RWPE2 (cell line): ENCODE measurements at regions not wholly inside any gene's neighbourhood (a gene's known extent, or its start where the extent isn't known, plus 50 kb on each side); places are given as distances from the start of the nearest gene placed in this dataset.

ENCODE experiments used
- ATAC-seq: fragments of 200-7000 bp; cut with Tn5 transposase; 3 replicates; pipeline ENCODE4 v1.9.1; 2021; ENCODE audit warnings: low read depth
- DNase-seq: peaks from one replicate; pipeline ENCODE4 v3.0.0-alpha.2; 2020; ENCODE audit warnings: low spot score
- H3K27ac ChIP-seq: fragments of 450-650 bp; 2 replicates; pipeline ENCODE4 v1.5.1; 2017; ENCODE audit warnings: mild to moderate bottlenecking; ENCODE audit not compliant: poor library complexity, severe bottlenecking
- H3K27me3 ChIP-seq: fragments of 250-450 bp; sonication (Bioruptor Pico); 2 replicates; pipeline ENCODE4 v1.5.1; 2021; ENCODE audit warnings: mild to moderate bottlenecking, moderate library complexity; ENCODE audit not compliant: insufficient read depth, poor library complexity, severe bottlenecking
- H3K36me3 ChIP-seq: fragments of 250-450 bp; sonication (Bioruptor Pico); 2 replicates; pipeline ENCODE4 v1.5.1; 2020; ENCODE audit warnings: low read depth, mild to moderate bottlenecking, moderate library complexity
- H3K4me1 ChIP-seq: fragments of 250-450 bp; sonication (Bioruptor Pico); 2 replicates; pipeline ENCODE4 v1.5.1; 2021; ENCODE audit warnings: mild to moderate bottlenecking, moderate library complexity; ENCODE audit not compliant: insufficient read depth, poor library complexity, severe bottlenecking
- H3K4me3 ChIP-seq: fragments of 250-450 bp; sonication (Bioruptor Pico); 2 replicates; pipeline ENCODE4 v1.5.1; 2021; ENCODE audit warnings: mild to moderate bottlenecking, moderate library complexity; ENCODE audit not compliant: severe bottlenecking
- H3K9me3 ChIP-seq: fragments of 250-450 bp; sonication (Bioruptor Pico); 2 replicates; pipeline ENCODE4 v1.5.1; 2021; ENCODE audit warnings: mild to moderate bottlenecking, moderate library complexity; ENCODE audit not compliant: severe bottlenecking
- TF ChIP-seq, protein P1 (sequence below): fragments of 450-650 bp; IDR thresholded peaks from one replicate; pipeline ENCODE4 v1.5.1; 2017; ENCODE audit warnings: mild to moderate bottlenecking, moderate library complexity; ENCODE audit not compliant: poor library complexity, severe bottlenecking

DNA sequence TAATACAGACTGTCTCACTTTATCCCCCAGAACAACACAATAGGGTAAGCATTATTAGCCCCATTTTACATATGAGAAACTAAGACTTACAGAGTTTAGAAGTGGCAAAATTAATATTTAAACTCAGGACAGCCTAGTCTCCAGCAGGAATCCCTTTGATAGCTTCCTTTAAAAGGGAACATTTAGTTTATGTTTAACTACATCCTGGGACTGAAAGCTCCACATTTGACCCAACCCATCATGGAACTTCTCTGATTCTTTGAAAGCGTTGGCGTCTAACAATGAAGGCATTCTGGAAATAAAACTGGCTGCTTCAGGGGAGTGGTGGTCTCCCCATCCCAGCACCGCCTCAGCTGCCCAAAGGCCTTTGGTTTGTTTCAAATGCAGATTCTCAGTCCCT lies 250.6 kb upstream of the NFIA start:
- no peak for ATAC-seq
- H3K4me1 ChIP-seq = no peaks in the 10 kb centered on the region
- DNase-seq = no peak
- no peak overlapping the region for H3K27ac ChIP-seq
- no peaks in the 10 kb centered on the region for H3K36me3 ChIP-seq
- TF ChIP-seq, protein P1, sequence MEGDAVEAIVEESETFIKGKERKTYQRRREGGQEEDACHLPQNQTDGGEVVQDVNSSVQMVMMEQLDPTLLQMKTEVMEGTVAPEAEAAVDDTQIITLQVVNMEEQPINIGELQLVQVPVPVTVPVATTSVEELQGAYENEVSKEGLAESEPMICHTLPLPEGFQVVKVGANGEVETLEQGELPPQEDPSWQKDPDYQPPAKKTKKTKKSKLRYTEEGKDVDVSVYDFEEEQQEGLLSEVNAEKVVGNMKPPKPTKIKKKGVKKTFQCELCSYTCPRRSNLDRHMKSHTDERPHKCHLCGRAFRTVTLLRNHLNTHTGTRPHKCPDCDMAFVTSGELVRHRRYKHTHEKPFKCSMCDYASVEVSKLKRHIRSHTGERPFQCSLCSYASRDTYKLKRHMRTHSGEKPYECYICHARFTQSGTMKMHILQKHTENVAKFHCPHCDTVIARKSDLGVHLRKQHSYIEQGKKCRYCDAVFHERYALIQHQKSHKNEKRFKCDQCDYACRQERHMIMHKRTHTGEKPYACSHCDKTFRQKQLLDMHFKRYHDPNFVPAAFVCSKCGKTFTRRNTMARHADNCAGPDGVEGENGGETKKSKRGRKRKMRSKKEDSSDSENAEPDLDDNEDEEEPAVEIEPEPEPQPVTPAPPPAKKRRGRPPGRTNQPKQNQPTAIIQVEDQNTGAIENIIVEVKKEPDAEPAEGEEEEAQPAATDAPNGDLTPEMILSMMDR = no peak
- H3K27me3 ChIP-seq = peaks cover 3% of the 10 kb centered on the region
- no peak overlapping the region for H3K4me3 ChIP-seq
- no peaks in the 10 kb centered on the region for H3K9me3 ChIP-seq

DNA sequence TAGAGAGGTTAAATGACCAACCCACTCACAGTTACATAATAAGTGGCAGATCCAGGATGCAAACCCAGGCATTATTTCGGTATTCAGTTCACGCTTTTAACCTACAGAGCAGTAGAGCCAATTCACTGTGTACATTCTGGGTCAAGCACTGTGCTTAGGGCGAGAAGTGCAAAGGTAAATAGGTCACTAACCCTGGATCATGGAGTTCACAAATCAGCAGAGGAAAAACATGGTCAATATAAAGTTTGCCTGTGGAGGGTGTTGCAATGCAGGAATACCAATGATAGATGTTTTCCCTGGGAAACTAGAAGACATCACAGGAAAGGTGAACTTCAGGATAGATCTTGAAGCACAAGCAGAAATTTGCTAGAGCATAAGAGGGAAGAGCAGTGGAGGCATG lies 253.4 kb upstream of the NFIA start:
- Histone ChIP-seq H3K36me3 (no peaks in the 10 kb centered on the region), H3K4me1 (no peaks in the 10 kb centered on the region), H3K27me3 (no peaks in the 10 kb centered on the region), H3K9me3 (no peaks in the 10 kb centered on the region), H3K27ac (no peak overlapping the region), H3K4me3 (no peak overlapping the region)
- ATAC-seq (no peak), DNase-seq (no peak)
- TF ChIP-seq, protein P1 = no peak

DNA sequence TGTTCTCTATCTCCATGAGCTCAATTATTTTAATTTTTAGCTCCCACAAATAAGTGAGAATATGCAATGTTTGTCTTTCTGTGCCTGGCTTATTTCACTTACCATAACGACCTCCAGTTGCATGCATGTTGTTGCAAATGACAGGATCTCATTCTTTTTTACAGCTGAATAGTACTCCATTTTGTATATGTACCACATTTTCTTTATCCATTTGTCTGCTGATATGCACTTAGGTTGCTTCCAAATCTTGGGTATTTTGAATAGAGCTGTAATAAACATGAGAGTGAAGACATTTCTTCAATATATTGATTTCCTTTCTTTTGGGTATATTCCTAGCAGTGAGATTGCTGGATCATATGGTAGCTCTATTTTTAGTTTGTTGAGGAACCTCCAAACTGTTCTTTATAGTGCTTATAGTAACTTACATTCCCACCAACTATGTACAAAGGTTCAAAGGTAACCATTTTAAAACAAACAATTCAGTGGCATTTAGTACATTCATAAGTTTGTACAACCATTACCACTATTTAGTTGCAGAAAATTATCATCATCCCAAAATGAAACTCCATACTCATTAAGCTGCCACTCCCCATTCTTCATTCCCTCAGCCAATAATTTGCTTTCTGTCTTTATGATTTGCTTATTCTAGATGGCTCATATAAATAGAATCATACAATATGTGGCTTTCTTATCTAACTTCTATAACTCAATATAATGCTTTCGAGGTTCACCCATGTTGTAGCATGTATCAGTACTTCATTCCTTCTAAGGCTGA lies 255.9 kb upstream of the NFIA start:
- DNase-seq = no peak
- no peaks in the 10 kb centered on the region for H3K9me3 ChIP-seq
- H3K36me3 ChIP-seq = no peaks in the 10 kb centered on the region
- TF ChIP-seq, protein P1 = no peak
- H3K27ac ChIP-seq = no peak overlapping the region
- H3K4me1 ChIP-seq = no peaks in the 10 kb centered on the region
- no peak overlapping the region for H3K4me3 ChIP-seq
- ATAC-seq = no peak
- no peaks in the 10 kb centered on the region for H3K27me3 ChIP-seq

DNA sequence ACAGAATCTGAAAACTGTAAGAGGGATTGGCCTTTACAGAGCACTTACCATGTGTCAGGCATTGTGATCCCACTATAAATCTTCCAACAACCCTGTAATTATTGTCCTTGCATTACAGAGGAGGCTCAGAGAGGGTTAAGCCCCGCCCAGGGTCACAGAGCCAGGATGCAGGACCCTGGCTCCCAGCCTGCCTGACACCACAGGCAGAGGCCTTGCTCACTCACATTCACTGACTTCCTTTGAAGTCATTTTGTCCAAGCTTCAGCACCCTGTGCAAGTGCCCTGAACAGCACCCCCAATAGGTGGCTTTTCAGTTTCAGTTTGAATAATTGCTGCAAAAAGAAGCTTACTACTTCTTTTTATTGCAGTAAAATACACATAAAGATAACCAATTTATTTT lies 256.8 kb upstream of the NFIA start:
- Histone ChIP-seq H3K4me1 (no peaks in the 10 kb centered on the region), H3K27ac (no peak overlapping the region), H3K27me3 (no peaks in the 10 kb centered on the region), H3K9me3 (no peaks in the 10 kb centered on the region), H3K36me3 (no peaks in the 10 kb centered on the region), H3K4me3 (no peak overlapping the region)
- no peak for DNase-seq
- no peak for ATAC-seq
- TF ChIP-seq, protein P1 = no peak

DNA sequence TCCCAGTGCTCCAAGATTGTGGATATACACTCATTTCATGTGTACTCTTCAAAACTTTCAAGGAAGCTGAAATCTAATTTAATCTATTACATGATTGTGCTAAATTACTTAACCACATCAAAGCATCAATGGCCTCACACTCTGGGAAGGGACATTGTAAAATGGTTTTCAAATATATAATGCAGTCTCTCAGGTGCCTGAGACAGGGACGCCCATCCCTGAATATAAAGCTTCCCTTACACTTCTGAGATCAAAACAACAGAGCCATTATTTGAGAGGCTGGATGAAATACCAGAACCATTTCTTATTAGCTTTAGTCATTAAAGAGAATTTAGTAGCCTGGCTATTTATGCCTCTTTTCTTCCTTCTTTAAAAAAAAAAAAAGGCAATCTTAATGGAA lies 259.2 kb upstream of the NFIA start:
- H3K4me1 ChIP-seq = no peaks in the 10 kb centered on the region
- no peaks in the 10 kb centered on the region for H3K36me3 ChIP-seq
- TF ChIP-seq, protein P1 = no peak
- H3K9me3 ChIP-seq = no peaks in the 10 kb centered on the region
- no peak for ATAC-seq
- no peaks in the 10 kb centered on the region for H3K27me3 ChIP-seq
- no peak for DNase-seq
- H3K4me3 ChIP-seq = no peak overlapping the region
- H3K27ac ChIP-seq = no peak overlapping the region
